ENCODE measurements at regions not wholly inside any gene's neighbourhood (a gene's known extent, or its start where the extent isn't known, plus 50 kb on each side); places are given as distances from the start of the nearest gene placed in this dataset.

DNA sequence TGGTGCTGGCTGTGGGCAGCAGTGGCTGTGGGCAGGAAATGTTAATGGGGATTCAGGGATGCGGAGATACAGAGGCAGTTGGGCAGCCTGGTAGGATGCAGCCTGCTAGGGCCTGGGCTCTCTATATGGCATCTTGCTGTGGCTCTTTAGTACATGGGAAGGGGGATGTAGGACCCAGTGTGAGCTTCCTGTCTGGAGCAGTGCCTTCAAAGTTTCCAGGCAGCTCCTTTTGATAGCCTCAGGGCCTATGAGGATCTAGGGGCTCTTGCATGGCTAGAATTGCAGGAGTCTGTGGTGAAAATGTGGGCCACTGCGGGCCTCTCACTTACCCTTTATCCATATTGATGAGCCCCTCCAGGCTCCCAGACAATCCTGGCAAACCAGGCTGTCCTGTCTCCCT, 213.2 kb upstream of the SNX19 start:
- H2AFZ ChIP-seq (ENCODE audit: control insufficient read depth, low read depth, low read length) = no peak overlapping the region
- H3K4me1 ChIP-seq (ENCODE audit: control insufficient read depth, insufficient read depth, low read length) = no peaks in the 10 kb centered on the region
- H3K4me2 ChIP-seq (ENCODE audit: control insufficient read depth, insufficient read depth) = no peak overlapping the region
- ChIA-PET CTCF (no interaction called here), RAD21 (ENCODE audit: unreplicated experiment) (no interaction called here), POLR2A (no interaction called here), SMC1A (ENCODE audit: uncharacterized antibody, unreplicated experiment) (no interaction called here)
- no peaks in the 10 kb centered on the region for H3K36me3 ChIP-seq (ENCODE audit: control insufficient read depth in 2 of 2, insufficient read depth in 2 of 2, low read length in 1 of 2)
- no peaks in the 10 kb centered on the region for H3K79me2 ChIP-seq (ENCODE audit: control insufficient read depth, insufficient read depth, low read length)
- no peak overlapping the region for H3K4me3 ChIP-seq
- FAIRE-seq = no peak
- intact Hi-C loops (cut with micrococcal nuclease; ENCODE audit: unreplicated experiment) = no loop called here
- BruUV-seq (replicated peaks) = no TSS peak
- 0 out of 3 replicates have a peak, but pooled peaks cover 1% of the 10 kb centered on the region for H3K9me3 ChIP-seq (replicated peaks; ENCODE audit: control insufficient read depth, insufficient read depth, low read length)
- 50% methylated on average over 2 of the region's 2 CpGs for WGBS (ENCODE audit: insufficient coverage, insufficient replicate concordance, low lambda C conversion rate, missing lambda C conversion rate)
- no peak for DNase-seq (ENCODE audit: low read depth, low spot score)
- no peaks in the 10 kb centered on the region for H4K20me1 ChIP-seq (ENCODE audit: control insufficient read depth, insufficient read depth)
- H3K27ac ChIP-seq (ENCODE audit: control insufficient read depth, insufficient read depth) = no peak overlapping the region
- H3K27me3 ChIP-seq (replicated peaks in 1 of 2; ENCODE audit: control insufficient read depth in 2 of 2, insufficient read depth in 2 of 2, low read length in 1 of 2) = 0 out of 4 replicates have a peak, but pooled peaks cover 0 to 3% of the 10 kb centered on the region in 2 experiments
- in situ Hi-C loops (cut with MboI) = no loop called here
- no peak overlapping the region for H3K9ac ChIP-seq (ENCODE audit: control insufficient read depth, insufficient read depth, low read length)
- no peak for ATAC-seq
- no peak for TF ChIP-seq CBX5 (IDR thresholded peaks at IDR 0.05; ENCODE audit: low read depth)
- no peak for TF ChIP-seq ZSCAN29 (IDR thresholded peaks at IDR 0.05)
- TF ChIP-seq ZNF384 (IDR thresholded peaks at IDR 0.05; ENCODE audit: borderline replicate concordance, low read depth, low read length) = no peak
- TF ChIP-seq RAD51 (IDR thresholded peaks at IDR 0.05) = no peak
- TF ChIP-seq, protein P1, sequence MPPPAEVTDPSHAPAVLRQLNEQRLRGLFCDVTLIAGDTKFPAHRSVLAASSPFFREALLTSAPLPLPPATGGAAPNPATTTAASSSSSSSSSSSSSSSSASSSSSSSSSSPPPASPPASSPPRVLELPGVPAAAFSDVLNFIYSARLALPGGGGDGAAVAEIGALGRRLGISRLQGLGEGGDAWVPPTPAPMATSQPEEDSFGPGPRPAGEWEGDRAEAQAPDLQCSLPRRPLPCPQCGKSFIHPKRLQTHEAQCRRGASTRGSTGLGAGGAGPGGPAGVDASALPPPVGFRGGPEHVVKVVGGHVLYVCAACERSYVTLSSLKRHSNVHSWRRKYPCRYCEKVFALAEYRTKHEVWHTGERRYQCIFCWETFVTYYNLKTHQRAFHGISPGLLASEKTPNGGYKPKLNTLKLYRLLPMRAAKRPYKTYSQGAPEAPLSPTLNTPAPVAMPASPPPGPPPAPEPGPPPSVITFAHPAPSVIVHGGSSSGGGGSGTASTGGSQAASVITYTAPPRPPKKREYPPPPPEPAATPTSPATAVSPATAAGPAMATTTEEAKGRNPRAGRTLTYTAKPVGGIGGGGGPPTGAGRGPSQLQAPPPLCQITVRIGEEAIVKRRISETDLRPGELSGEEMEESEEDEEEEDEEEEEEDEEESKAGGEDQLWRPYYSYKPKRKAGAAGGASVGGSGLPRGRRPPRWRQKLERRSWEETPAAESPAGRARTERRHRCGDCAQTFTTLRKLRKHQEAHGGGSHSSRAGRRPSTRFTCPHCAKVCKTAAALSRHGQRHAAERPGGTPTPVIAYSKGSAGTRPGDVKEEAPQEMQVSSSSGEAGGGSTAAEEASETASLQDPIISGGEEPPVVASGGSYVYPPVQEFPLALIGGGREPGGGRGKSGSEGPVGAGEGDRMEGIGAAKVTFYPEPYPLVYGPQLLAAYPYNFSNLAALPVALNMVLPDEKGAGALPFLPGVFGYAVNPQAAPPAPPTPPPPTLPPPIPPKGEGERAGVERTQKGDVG (CRISPR knock-in tag; IDR thresholded peaks at IDR 0.05) = no peak
- TF ChIP-seq, protein P2, sequence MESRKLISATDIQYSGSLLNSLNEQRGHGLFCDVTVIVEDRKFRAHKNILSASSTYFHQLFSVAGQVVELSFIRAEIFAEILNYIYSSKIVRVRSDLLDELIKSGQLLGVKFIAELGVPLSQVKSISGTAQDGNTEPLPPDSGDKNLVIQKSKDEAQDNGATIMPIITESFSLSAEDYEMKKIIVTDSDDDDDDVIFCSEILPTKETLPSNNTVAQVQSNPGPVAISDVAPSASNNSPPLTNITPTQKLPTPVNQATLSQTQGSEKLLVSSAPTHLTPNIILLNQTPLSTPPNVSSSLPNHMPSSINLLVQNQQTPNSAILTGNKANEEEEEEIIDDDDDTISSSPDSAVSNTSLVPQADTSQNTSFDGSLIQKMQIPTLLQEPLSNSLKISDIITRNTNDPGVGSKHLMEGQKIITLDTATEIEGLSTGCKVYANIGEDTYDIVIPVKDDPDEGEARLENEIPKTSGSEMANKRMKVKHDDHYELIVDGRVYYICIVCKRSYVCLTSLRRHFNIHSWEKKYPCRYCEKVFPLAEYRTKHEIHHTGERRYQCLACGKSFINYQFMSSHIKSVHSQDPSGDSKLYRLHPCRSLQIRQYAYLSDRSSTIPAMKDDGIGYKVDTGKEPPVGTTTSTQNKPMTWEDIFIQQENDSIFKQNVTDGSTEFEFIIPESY (IDR thresholded peaks at IDR 0.05) = no peak
- TF ChIP-seq, protein P3, sequence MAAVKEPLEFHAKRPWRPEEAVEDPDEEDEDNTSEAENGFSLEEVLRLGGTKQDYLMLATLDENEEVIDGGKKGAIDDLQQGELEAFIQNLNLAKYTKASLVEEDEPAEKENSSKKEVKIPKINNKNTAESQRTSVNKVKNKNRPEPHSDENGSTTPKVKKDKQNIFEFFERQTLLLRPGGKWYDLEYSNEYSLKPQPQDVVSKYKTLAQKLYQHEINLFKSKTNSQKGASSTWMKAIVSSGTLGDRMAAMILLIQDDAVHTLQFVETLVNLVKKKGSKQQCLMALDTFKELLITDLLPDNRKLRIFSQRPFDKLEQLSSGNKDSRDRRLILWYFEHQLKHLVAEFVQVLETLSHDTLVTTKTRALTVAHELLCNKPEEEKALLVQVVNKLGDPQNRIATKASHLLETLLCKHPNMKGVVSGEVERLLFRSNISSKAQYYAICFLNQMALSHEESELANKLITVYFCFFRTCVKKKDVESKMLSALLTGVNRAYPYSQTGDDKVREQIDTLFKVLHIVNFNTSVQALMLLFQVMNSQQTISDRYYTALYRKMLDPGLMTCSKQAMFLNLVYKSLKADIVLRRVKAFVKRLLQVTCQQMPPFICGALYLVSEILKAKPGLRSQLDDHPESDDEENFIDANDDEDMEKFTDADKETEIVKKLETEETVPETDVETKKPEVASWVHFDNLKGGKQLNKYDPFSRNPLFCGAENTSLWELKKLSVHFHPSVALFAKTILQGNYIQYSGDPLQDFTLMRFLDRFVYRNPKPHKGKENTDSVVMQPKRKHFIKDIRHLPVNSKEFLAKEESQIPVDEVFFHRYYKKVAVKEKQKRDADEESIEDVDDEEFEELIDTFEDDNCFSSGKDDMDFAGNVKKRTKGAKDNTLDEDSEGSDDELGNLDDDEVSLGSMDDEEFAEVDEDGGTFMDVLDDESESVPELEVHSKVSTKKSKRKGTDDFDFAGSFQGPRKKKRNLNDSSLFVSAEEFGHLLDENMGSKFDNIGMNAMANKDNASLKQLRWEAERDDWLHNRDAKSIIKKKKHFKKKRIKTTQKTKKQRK (IDR thresholded peaks at IDR 0.05; ENCODE audit: low read depth, low read length) = no peak
- no peak for TF ChIP-seq RCOR1 (conservative IDR thresholded peaks at IDR 0.05; ENCODE audit: low read depth, low read length)
- no peak for TF ChIP-seq MTA3 (IDR thresholded peaks at IDR 0.05; ENCODE audit: borderline replicate concordance, low read length)
- TF ChIP-seq, protein P4, sequence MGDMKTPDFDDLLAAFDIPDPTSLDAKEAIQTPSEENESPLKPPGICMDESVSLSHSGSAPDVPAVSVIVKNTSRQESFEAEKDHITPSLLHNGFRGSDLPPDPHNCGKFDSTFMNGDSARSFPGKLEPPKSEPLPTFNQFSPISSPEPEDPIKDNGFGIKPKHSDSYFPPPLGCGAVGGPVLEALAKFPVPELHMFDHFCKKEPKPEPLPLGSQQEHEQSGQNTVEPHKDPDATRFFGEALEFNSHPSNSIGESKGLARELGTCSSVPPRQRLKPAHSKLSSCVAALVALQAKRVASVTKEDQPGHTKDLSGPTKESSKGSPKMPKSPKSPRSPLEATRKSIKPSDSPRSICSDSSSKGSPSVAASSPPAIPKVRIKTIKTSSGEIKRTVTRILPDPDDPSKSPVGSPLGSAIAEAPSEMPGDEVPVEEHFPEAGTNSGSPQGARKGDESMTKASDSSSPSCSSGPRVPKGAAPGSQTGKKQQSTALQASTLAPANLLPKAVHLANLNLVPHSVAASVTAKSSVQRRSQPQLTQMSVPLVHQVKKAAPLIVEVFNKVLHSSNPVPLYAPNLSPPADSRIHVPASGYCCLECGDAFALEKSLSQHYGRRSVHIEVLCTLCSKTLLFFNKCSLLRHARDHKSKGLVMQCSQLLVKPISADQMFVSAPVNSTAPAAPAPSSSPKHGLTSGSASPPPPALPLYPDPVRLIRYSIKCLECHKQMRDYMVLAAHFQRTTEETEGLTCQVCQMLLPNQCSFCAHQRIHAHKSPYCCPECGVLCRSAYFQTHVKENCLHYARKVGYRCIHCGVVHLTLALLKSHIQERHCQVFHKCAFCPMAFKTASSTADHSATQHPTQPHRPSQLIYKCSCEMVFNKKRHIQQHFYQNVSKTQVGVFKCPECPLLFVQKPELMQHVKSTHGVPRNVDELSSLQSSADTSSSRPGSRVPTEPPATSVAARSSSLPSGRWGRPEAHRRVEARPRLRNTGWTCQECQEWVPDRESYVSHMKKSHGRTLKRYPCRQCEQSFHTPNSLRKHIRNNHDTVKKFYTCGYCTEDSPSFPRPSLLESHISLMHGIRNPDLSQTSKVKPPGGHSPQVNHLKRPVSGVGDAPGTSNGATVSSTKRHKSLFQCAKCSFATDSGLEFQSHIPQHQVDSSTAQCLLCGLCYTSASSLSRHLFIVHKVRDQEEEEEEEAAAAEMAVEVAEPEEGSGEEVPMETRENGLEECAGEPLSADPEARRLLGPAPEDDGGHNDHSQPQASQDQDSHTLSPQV (IDR thresholded peaks at IDR 0.05) = no peak
- no peak for TF ChIP-seq ZNF274 (IDR thresholded peaks at IDR 0.05; ENCODE audit: insufficient read depth, insufficient read length)
- TF ChIP-seq ATF7 (IDR thresholded peaks at IDR 0.05; ENCODE audit: low read depth) = no peak
- TF ChIP-seq POU2F2 (IDR thresholded peaks at IDR 0.05; ENCODE audit: borderline replicate concordance, low read depth, low read length) = no peak

All from GM12878 (cell line).